ENCODE measurements at regions not wholly inside any gene's neighbourhood (a gene's known extent, or its start where the extent isn't known, plus 50 kb on each side); places are given as distances from the start of the nearest gene placed in this dataset.

DNA sequence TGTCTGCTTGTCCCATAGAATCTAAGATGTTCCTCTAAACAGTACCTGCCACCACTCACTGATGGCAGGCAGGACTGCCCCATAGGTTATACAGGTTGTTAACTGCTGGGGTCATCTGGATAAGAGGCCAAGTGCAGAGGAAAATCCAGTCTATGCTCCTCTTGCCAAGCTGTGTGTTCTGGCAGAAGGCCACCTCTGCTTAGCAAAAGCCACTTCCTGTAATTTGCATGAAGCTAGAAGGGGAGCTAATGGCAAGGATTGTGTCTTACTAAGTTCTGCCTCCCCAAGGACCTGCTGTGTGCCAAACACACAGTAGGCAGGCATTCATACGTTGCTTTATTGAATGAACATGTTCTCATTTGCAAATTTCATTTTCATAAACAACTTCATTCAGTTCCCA lies 445.4 kb downstream of the BCL11B start:
- H3K9me3 ChIP-seq (ENCODE audit: control insufficient read depth, low read length), result no peaks in the 10 kb centered on the region
- H2AFZ ChIP-seq, result no peak overlapping the region
- no peak overlapping the region for H3K4me3 ChIP-seq (ENCODE audit: low read depth, low read length)
- H3K27ac ChIP-seq, result no peak overlapping the region
- H3K27me3 ChIP-seq (ENCODE audit: control insufficient read depth, insufficient read depth, low read length), result no peaks in the 10 kb centered on the region
- H3K9ac ChIP-seq, result no peak overlapping the region
- no peaks in the 10 kb centered on the region for H3K79me2 ChIP-seq
- TF ChIP-seq, protein P1, sequence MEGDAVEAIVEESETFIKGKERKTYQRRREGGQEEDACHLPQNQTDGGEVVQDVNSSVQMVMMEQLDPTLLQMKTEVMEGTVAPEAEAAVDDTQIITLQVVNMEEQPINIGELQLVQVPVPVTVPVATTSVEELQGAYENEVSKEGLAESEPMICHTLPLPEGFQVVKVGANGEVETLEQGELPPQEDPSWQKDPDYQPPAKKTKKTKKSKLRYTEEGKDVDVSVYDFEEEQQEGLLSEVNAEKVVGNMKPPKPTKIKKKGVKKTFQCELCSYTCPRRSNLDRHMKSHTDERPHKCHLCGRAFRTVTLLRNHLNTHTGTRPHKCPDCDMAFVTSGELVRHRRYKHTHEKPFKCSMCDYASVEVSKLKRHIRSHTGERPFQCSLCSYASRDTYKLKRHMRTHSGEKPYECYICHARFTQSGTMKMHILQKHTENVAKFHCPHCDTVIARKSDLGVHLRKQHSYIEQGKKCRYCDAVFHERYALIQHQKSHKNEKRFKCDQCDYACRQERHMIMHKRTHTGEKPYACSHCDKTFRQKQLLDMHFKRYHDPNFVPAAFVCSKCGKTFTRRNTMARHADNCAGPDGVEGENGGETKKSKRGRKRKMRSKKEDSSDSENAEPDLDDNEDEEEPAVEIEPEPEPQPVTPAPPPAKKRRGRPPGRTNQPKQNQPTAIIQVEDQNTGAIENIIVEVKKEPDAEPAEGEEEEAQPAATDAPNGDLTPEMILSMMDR (IDR thresholded peaks at IDR 0.05), result no peak
- no peaks in the 10 kb centered on the region for H3K36me3 ChIP-seq (ENCODE audit: control insufficient read depth, insufficient read depth, low read length)
- H3K4me2 ChIP-seq (ENCODE audit: low read length), result no peak overlapping the region
- H3K4me1 ChIP-seq, result no peaks in the 10 kb centered on the region

DNA sequence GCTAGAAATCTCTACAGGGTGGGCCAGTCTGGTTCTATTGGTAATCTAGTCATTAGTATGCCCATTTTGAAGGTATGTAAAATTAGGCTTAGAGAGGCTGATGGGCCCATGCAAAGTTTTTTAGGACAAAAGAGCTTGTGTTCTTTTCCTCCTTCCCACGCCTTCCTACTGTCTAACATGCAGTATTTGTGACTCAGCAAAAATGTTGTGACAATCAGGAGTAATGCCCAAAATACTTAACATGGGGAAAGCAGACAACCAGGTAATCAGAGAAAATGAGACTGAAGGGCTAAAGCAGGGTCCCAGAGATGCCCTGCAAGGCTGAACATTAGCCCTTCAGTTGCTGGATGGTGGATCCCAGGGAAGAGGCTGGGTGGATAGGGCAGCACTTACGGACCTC lies 437.9 kb downstream of the BCL11B start:
- Histone ChIP-seq H3K27me3 (ENCODE audit: control insufficient read depth, insufficient read depth, low read length) (peaks cover 2% of the 10 kb centered on the region), H3K4me2 (ENCODE audit: low read length) (no peak overlapping the region), H3K79me2 (no peaks in the 10 kb centered on the region), H3K27ac (no peak overlapping the region), H3K9me3 (ENCODE audit: control insufficient read depth, low read length) (no peaks in the 10 kb centered on the region), H3K9ac (no peak overlapping the region), H3K4me3 (ENCODE audit: low read depth, low read length) (no peak overlapping the region), H2AFZ (no peak overlapping the region), H3K4me1 (no peaks in the 10 kb centered on the region), H3K36me3 (ENCODE audit: control insufficient read depth, insufficient read depth, low read length) (no peaks in the 10 kb centered on the region)
- TF ChIP-seq, protein P1 (IDR thresholded peaks at IDR 0.05), result no peak

GRCh38 chr14:98835051-98835824 lies 436.8 kb downstream of the BCL11B start:
- no peaks in the 10 kb centered on the region for H3K4me1 ChIP-seq
- TF ChIP-seq, protein P1 (IDR thresholded peaks at IDR 0.05), result no peak
- H3K9ac ChIP-seq, result no peak overlapping the region
- H2AFZ ChIP-seq, result no peak overlapping the region
- H3K4me3 ChIP-seq (ENCODE audit: low read depth, low read length), result no peak overlapping the region
- H3K9me3 ChIP-seq (ENCODE audit: control insufficient read depth, low read length), result no peaks in the 10 kb centered on the region
- no peaks in the 10 kb centered on the region for H3K79me2 ChIP-seq
- H3K4me2 ChIP-seq (ENCODE audit: low read length), result no peak overlapping the region
- H3K36me3 ChIP-seq (ENCODE audit: control insufficient read depth, insufficient read depth, low read length), result no peaks in the 10 kb centered on the region
- peaks cover 2% of the 10 kb centered on the region for H3K27me3 ChIP-seq (ENCODE audit: control insufficient read depth, insufficient read depth, low read length)
- H3K27ac ChIP-seq, result no peak overlapping the region

- Histone ChIP-seq H3K27ac (no peak overlapping the region), H3K36me3 (ENCODE audit: control insufficient read depth, insufficient read depth, low read length) (no peaks in the 10 kb centered on the region), H3K27me3 (ENCODE audit: control insufficient read depth, insufficient read depth, low read length) (peaks cover 2% of the 10 kb centered on the region), H3K4me3 (ENCODE audit: low read depth, low read length) (no peak overlapping the region), H3K9ac (no peak overlapping the region), H3K9me3 (ENCODE audit: control insufficient read depth, low read length) (no peaks in the 10 kb centered on the region), H3K4me2 (ENCODE audit: low read length) (no peak overlapping the region), H3K4me1 (no peaks in the 10 kb centered on the region), H2AFZ (no peak overlapping the region), H3K79me2 (no peaks in the 10 kb centered on the region)
- TF ChIP-seq, protein P1 (IDR thresholded peaks at IDR 0.05), result no peak
These were observed 436.2 kb downstream of the BCL11B start for GRCh38 chr14:98835825-98836100.

DNA sequence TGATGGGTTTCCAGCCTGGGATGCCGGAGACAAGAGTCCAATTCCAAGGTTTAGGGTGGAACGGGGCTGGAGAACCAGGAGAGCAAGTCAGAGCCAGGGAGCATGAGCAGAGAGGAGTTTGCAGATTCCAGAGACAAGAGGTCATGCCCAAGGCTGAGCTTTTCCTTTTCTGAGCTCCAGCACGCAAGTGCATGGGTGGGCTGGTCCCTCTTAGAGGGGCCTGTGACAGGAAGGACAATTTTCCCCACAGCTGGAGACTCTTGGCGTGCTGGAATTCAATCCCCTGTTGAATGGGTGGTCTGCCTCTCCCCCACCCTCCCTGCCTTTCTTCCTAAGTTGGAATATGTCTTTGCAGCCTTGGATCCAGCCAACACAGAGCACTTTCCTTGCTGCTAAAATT lies 431.9 kb downstream of the BCL11B start:
- no peaks in the 10 kb centered on the region for H3K9me3 ChIP-seq (ENCODE audit: control insufficient read depth, low read length)
- H3K4me1 ChIP-seq, result no peaks in the 10 kb centered on the region
- no peak overlapping the region for H3K4me2 ChIP-seq (ENCODE audit: low read length)
- H3K27ac ChIP-seq, result no peak overlapping the region
- H3K9ac ChIP-seq, result no peak overlapping the region
- peaks cover 2% of the 10 kb centered on the region for H3K27me3 ChIP-seq (ENCODE audit: control insufficient read depth, insufficient read depth, low read length)
- no peaks in the 10 kb centered on the region for H3K36me3 ChIP-seq (ENCODE audit: control insufficient read depth, insufficient read depth, low read length)
- TF ChIP-seq, protein P1 (IDR thresholded peaks at IDR 0.05), result no peak
- H3K4me3 ChIP-seq (ENCODE audit: low read depth, low read length), result no peak overlapping the region
- no peaks in the 10 kb centered on the region for H3K79me2 ChIP-seq
- no peak overlapping the region for H2AFZ ChIP-seq
